HG03354 (cell line): ENCODE measurements at regions not wholly inside any gene's neighbourhood (a gene's known extent, or its start where the extent isn't known, plus 50 kb on each side); places are given as distances from the start of the nearest gene placed in this dataset.

ENCODE experiments used
- ATAC-seq: cut with Tn5 transposase; IDR thresholded peaks from one replicate; pipeline ENCODE4 v1.9.1; 2021; ENCODE audit warnings: mild to moderate bottlenecking; ENCODE audit not compliant: unreplicated experiment, poor library complexity, severe bottlenecking

DNA sequence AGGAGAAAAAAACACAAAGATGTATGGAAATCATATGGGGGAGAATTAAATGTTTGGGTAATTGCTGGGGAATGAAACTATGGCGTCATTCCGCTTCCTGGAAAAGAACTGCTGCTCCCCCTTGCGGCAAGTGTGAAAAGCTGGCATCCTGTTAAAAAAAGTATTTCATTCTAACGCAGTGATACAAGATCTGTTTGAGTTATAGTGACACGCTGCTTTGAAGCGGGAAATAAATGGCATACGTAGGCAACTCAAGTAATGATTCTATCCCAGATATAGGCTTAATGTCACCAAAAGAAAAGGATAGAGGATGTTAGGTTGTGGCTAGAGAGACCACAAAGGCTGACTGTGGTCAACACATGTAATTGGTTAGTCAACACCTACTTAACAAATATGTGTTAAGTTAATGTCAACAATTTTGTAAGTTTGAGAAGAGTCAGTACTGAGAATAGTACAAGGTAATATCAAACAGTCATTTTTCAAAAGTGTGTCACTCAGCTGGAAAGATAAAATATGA is 70.2 kb upstream of the ALDH1A1 start:
- ATAC-seq = peak; percentile 81

DNA sequence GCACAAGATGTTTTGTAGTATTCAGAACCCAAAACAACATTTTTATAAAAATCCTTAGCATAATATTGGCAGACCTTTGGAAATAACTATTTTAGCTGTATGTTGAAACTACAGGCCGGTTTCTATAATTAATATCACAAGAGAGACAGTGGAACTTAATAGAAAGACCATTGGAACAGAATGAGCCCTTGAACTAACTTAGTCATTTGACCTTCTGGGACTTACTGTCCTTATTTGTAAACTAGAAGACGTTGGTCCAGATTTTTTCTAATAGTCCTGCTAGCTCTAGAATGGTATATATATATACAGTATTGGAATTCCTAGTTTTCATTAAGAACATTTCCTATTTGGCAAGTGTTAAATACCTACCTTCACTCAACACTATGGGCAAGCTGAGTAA is 69.5 kb upstream of the ALDH1A1 start:
- no peak for ATAC-seq

DNA sequence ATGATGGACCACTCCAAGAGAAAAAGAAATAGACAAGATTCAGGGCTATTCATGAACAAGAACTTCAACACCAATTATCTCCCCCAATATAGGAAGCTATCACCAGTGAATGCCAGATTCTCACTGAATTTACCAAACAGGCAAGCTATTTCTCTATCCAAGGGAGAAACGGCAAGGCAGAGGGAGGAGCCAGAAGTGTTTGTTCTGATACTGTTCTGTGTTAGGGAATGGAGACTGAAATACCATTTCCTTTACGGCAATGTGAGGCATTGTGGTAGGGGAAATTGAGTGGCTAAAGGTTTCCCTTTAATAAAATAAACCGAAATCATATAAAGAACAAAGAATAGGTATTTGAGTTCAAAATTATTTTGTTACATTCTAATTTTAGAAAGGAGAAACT is 68.0 kb upstream of the ALDH1A1 start:
- ATAC-seq = no peak

DNA sequence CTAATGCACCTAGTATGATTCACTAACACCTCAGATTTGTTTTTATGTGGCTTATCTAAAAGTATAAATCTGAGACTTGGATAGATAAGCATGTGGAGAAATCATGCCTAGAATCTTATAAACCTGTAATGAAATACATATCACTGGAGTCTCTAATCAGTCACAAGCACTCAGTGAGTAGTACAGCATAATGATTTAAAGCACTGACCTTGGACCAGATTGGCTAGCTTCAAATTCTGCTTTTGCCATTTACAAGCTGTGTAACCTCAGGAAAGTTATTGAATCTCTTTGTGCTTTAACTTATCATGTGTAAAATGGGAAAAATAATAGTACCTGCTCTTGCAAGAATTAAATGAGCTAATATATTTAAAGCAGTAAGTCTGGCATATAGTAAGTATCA is 61.2 kb upstream of the ALDH1A1 start:
- no peak for ATAC-seq

DNA sequence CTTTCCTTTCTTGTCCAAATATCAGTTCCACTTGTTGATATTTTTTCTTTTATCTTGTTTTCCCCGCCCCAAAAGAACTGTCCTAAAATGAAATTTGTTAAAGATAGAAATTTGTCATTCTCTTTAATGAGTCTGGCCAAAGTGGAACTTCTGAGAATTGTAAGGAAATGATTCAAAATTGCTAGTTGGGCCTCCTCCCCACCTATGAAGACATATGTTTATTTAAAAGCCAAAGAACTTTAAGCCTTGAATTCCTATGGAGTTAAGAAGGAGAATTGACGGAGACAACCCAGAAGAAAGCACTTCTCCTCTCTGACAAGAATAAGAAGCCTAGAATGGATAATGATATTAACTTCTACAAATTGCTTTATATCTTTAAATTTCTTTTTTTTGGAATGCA is 59.1 kb upstream of the ALDH1A1 start:
- ATAC-seq = no peak

DNA sequence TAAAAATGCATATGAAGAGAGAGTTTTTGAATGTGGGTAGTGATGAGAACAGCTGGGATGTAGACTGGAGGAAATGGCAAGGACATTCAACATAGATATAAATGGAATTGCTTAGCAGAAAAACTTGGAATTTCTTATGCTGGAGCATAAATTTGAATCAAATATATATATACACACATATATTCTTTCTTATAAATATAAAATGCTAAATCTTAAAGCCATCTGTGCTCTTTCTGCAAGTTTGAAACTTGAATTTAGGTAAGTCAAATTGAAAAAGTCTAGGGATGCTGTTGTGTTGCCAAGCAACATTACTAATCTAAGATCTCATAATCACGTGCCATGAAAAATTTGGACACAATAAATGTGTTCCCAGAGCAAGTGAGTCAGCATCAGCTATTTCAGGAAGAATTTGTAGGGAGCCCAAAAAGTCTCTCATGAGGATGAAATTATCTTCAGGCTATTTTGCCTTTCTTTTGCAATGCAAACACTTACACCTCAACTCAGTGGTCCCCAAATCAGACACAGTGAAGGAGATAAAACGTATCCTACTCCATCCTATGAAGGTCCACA is 58.4 kb upstream of the ALDH1A1 start:
- ATAC-seq = no peak

DNA sequence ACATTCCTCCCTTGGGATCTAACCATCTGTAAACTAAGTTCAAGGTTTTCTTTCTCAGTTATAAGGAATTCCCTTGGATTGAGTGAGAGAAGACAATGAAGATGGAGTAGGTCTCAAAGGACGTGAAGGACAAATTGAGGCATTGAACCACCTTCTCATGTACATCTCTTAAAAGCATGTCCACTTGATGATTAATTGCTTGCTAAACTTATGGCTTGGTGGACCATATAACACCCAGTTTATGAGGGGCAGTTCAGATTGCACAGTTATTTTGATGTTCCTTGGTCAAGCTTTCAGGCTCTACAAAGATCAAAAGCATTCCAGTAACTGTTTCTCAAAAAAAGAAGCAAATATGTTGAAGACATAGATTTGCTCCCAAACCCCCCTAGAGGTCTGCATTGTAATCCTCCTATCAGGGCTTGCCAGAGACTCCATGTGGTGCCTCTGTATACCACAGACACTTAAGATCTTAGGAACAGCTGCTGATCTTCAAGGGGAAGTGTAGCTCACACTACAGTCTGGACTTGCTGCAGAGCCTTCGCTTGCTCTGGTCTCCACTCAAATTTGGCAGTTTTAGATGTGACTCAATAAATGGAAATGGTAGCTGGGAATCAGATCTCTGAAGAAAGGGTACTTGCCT is 56.9 kb upstream of the ALDH1A1 start:
- no peak for ATAC-seq

DNA sequence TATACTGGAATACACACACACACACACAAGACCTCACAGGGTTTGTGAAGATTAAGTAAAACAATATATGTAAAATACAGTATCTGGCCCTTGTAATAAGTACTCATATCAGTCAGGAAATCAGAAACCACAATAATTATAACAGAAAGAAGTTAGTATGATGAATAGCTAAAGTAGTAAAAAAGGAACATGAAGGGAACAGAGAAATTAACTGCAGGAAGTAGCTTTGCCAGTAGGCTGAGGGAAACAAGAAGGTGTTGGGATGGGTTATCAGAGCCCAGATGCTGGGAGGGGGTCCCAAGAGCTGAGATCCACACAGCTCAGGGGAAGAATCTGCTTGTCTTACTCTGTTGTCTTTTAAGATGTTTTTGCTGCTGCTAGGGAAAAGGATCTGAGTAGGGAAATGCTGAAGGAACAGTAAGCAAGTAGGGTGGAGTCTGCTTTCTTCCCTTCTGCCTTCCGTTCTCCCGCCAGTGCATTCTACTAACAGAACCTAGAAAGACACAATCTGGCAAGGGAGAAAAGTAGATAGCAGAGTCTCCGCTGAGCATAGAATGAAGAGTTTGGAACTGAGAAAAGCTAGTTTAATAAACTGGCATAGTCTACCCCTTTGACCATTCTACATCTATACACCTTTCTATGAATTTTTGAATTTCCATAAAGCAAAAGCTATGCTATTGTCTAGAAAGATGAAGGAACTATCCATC is 55.3 kb upstream of the ALDH1A1 start:
- ATAC-seq = no peak

DNA sequence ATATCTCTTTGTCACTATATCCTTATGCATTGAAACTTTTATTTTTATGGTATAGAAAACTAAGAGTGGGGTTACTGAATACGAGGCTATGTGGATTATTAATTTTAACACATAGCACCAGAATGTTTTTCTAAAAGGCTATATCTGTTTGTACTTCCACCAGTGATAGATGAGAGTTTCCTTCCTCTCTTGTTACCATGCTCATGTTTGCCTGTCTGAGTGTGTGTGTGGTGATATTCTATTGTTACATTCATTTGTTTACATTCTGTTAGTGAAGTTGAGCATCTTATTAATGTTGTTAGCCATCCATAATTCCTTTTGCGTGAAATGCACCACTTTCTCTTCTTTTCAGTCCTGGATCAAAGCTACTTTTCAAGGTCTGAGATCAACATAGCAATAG is 54.1 kb upstream of the ALDH1A1 start:
- no peak for ATAC-seq
